GM18508 (cell line): ENCODE measurements at regions not wholly inside any gene's neighbourhood (a gene's known extent, or its start where the extent isn't known, plus 50 kb on each side); places are given as distances from the start of the nearest gene placed in this dataset.

Experiments
- ATAC-seq: cut with Tn5 transposase; IDR thresholded peaks from one replicate; pipeline ENCODE4 v1.9.1; 2021; ENCODE audit warnings: moderate number of reproducible peaks; ENCODE audit not compliant: insufficient read depth, unreplicated experiment

- ATAC-seq = peak; percentile 66
Measured at GRCh38 chr6:47360388-47360787, 50.7 kb upstream of the TNFRSF21 start.

DNA sequence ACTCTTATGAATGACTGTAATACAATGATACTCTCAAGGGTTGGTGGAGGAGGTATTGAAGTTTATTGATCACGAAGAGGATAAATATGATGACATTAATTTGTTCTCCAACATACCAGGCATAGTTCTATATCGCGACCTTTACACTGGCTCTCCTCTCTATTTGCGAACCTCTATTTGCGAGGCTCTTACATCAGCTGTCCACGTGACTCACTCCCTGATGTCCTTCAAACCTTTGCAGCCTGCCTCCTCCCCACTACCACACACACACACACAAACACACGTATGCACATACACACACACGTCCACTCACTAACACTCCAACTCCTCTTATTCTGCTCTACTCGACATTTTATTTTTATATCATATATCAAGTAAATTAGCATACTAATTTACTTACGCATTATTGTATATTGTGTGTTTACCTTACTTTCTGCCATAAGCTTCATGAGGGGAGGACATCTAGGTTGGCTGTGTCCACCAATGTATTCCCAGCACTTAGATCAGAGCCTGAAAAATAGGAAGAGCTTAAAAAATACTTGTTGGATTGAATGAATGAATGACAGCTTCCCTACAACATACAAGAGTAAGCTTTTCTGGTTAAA lies 53.3 kb upstream of the TNFRSF21 start:
- no peak for ATAC-seq

DNA sequence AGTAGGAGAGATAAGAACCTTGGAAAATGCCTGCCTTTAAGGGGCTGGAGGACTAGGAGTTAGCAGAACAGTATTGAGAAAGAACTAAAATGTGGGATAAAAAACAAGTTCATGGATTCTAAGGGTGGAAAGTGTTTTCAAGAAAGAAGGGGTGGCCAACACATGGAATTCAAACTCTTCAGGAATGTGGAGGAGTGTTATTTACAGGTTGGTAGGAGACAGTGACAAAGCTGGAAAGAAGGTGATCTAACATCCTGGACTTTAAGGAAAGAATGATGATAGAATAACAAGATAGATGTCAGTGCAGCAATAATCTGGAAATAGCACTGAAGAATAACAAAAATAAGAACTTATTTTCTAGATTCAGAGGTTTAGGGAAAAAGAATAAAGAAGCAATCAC lies 54.0 kb upstream of the TNFRSF21 start:
- no peak for ATAC-seq

DNA sequence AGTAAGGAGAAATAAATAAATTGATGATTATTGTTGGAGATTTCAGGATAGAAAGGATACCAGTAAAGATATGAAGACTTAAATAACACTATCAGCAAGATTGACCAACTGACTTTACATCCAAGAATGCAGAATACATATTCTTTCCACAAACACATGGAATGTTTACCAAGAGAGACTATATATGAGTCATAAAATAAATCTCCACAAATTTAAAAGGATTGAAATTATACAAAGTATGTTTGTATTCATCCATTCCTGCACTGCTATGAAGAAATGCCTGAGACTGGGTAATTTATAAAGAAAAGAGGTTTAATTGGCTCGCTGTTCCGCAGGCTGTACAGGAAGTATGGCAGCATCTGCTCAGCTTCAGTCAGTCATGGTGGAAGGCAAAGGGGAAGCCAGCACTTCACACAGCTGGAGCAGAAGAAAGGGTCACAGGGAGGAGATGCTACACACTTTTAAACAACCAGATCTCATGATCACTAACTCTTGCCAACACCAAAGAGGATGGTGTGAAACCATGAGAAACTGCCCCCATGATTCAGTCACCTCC lies 56.7 kb upstream of the TNFRSF21 start:
- ATAC-seq = no peak

DNA sequence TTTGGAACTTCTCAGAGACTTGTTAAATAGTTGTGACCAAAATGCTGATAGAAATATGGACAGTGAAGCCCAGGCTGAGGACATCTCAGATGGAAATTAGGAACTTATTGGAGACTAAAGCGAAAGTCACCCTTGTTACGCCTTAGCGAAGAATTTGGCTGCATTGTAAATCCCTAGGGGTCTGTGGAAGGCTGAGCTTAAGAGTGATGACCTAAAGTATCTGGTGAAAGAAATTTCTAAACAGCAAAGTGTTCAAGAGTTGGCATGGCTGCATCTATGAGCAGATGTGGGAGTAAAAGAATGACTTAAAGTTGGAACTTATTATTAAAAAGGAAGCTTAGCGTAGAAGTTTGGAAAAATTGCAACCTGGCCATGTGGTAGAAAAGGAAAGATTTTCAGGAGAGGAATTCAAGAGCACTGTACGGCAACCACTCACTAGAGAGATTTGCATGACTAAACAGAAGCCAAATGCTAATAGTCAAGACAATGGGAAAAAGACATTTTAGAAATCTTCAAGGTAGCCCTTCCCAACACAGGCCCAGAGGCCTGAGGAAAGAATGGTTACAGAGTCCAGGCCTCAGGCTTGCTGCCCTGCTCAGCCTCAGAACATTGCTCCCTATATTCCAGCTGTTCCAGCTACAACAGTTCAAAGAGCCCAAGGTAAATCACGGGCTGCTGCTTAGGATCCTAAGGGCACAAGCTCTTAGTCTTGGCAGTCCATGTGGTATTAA lies 61.6 kb upstream of the TNFRSF21 start:
- ATAC-seq = no peak

GRCh38 chr6:47371870-47372255 lies 62.2 kb upstream of the TNFRSF21 start:
- no peak for ATAC-seq

- no peak for ATAC-seq
Measured at GRCh38 chr6:47372318-47372717, 62.6 kb upstream of the TNFRSF21 start.

DNA sequence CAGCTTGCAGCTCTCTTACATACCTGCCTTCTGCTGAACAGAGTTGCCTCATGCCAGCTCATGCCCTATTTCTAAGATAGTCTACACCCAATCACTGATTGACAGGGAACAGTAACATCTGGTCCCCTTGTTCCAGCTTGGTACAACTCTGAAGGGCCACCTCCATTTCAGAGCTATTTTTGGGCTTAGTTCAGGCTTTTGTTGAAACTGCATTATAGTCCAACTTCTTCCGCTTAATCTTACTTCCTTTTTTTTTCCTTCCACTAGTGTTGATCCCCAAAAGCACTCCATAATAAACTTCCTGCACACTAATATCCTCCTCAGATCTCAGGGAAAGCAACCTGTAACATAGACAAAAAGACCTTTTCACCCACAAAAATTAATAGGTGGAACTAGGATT lies 65.7 kb upstream of the TNFRSF21 start:
- no peak for ATAC-seq

- ATAC-seq = no peak
Measured at GRCh38 chr6:47376930-47377329, 67.2 kb upstream of the TNFRSF21 start.

DNA sequence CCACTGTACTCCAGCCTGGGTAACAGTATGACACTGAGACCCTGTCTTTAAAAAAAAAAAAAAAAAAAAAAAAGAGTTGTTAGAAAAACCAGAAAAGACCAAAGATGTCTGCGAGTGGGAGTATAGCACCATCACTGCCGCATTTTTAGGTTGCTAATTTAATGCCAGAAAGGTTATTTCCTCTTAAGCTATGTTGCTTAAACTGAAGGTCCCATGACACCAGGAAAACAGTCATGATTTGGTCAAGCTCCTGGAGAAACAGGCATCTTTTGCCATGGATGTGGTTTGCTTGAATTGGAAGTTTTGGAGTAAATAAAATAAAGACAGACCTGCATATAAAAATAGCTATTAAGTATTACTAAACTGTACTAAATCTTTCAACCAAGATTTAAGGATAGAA lies 68.3 kb upstream of the TNFRSF21 start:
- ATAC-seq = no peak

- ATAC-seq = no peak
Measured at GRCh38 chr6:47379328-47379727, 69.6 kb upstream of the TNFRSF21 start.

- no peak for ATAC-seq
Measured at GRCh38 chr6:47380251-47380650, 70.5 kb upstream of the TNFRSF21 start.

DNA sequence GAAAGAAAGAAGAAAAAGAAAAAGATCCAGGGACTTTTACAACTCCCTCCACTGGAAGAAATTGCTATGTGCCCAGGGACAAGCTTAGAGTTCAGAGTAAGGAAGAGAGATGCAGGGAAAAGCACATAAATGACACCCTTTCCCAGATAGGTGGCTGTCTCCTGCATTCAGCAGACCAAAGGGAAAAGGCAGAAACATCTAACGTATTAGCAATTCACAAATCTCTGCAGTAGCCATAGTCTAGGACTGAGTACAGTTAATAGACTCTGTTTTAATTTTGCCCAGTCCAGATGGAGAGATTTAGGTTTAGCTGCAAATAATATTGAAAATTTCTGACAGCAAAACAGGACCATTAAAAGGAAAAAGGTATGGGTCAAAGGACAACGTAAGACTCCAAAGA lies 71.3 kb upstream of the TNFRSF21 start:
- ATAC-seq = no peak

DNA sequence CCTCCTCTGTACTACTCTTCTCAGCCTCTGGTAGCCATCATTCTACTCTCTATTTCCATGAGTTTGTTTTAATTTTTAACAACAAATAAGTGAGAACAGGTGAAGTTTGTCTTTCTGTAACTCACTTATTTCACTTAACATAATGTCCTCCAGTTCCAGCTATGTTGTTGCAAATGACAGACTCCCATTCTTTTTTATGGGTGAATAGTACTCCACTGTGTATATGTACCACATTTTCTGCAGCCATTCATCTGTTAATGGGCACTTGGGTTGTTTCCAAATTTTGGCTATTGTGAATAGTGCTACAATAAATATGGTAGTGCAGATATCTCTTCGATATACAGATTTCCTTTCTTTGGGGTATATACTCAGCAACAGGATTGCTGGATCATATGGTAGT lies 73.7 kb upstream of the TNFRSF21 start:
- no peak for ATAC-seq

GRCh38 chr6:47391675-47392074 lies 82.0 kb upstream of the TNFRSF21 start:
- no peak for ATAC-seq

- ATAC-seq = no peak
Measured at GRCh38 chr6:47392251-47392650, 82.5 kb upstream of the TNFRSF21 start.

- ATAC-seq = no peak
Measured at GRCh38 chr6:47396401-47397069, 81.1 kb upstream of the CD2AP start.

GRCh38 chr6:47400581-47400980 lies 77.0 kb upstream of the CD2AP start:
- ATAC-seq = no peak

DNA sequence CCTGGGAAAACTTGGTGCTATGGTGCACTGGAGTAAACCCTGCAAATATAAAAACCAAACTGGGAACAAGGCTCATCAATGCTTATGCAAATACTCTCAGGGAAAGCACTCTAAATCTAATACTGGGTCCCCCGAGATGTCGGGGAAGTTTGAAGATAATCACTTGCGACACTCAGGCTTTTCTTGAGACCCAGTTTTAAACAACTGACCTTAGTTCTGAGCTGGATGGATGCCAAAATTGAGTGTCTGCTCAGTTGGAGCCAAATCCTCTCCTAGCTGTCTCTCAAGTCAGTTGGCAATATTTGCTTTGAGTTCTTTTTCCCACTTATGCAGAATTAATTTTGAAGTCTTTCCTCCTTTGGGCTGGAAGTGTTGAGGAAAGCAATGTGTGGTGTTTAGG lies 75.5 kb upstream of the CD2AP start:
- no peak for ATAC-seq

DNA sequence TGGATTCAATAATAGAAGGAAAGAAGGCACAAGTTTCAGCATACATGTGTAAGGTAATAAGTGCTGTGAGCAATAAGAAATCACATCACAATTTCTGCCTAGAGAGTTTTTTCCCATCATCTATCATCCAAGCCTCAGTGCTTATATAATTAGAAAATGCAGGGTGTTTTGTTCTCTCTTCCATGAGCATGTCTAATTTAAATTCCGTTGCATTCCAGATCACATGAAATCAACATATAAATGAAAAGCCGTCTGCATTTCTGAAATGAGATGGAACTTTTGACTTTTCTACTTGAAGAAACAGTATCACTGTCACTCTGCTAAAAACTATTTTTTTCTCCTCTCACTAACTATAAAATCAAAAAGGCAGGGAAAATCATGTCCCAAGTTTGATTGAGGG lies 74.5 kb upstream of the CD2AP start:
- ATAC-seq = no peak

- no peak for ATAC-seq
Measured at GRCh38 chr6:47403801-47404200, 73.8 kb upstream of the CD2AP start.
